ENCODE measurements at regions not wholly inside any gene's neighbourhood (a gene's known extent, or its start where the extent isn't known, plus 50 kb on each side); places are given as distances from the start of the nearest gene placed in this dataset.

GRCh38 chrX:125710403-125711062 lies 390.9 kb downstream of the TEX13C start (continued):
- TF ChIP-seq, protein P1, sequence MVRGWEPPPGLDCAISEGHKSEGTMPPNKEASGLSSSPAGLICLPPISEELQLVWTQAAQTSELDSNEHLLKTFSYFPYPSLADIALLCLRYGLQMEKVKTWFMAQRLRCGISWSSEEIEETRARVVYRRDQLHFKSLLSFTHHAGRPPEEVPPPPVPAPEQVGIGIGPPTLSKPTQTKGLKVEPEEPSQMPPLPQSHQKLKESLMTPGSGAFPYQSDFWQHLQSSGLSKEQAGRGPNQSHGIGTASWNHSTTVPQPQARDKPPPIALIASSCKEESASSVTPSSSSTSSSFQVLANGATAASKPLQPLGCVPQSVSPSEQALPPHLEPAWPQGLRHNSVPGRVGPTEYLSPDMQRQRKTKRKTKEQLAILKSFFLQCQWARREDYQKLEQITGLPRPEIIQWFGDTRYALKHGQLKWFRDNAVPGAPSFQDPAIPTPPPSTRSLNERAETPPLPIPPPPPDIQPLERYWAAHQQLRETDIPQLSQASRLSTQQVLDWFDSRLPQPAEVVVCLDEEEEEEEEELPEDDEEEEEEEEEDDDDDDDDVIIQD (CRISPR knock-in tag; IDR thresholded peaks at IDR 0.05): no peak
- TF ChIP-seq, protein P2, sequence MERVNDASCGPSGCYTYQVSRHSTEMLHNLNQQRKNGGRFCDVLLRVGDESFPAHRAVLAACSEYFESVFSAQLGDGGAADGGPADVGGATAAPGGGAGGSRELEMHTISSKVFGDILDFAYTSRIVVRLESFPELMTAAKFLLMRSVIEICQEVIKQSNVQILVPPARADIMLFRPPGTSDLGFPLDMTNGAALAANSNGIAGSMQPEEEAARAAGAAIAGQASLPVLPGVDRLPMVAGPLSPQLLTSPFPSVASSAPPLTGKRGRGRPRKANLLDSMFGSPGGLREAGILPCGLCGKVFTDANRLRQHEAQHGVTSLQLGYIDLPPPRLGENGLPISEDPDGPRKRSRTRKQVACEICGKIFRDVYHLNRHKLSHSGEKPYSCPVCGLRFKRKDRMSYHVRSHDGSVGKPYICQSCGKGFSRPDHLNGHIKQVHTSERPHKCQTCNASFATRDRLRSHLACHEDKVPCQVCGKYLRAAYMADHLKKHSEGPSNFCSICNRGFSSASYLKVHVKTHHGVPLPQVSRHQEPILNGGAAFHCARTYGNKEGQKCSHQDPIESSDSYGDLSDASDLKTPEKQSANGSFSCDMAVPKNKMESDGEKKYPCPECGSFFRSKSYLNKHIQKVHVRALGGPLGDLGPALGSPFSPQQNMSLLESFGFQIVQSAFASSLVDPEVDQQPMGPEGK (CRISPR knock-in tag; IDR thresholded peaks at IDR 0.05; ENCODE audit: borderline replicate concordance): no peak
- TF ChIP-seq LCOR (CRISPR knock-in tag; IDR thresholded peaks at IDR 0.05) (no peak), ZNF23 (CRISPR knock-in tag; IDR thresholded peaks at IDR 0.05) (no peak), GATAD2A (IDR thresholded peaks at IDR 0.05) (no peak), SREBF2 (CRISPR knock-in tag; IDR thresholded peaks at IDR 0.05) (no peak), SPI1 (IDR thresholded peaks at IDR 0.05; ENCODE audit: borderline replicate concordance, low read depth, low read length) (no peak)

DNA sequence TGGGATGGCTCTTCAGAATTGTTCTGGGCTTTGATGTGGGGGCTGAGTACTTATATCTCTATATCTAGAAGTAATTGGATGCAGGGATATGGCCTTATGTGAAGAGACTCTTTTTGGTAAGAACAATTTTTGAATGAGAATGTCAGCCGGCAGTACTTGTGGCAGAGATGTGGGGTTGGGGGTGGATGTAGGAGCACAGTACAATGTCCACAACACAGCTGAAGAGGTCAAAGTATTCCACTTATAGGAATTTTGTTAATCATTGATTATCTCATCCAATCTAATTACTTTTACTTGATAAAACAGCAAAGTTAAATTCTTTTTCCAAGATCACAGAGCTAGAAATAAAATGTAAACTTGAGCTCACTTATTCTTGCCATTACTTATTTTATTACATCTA lies 391.4 kb downstream of the TEX13C start:
- no TSS peak for BruUV-seq (replicated peaks)
- in situ Hi-C loops (cut with MboI) (no loop called here), intact Hi-C loops (cut with micrococcal nuclease) (no loop called here)
- no peaks in the 10 kb centered on the region for H3K36me3 ChIP-seq (ENCODE audit: control insufficient read depth, insufficient read depth, low read length)
- DNase-seq (ENCODE audit: extremely low read depth in 1 of 4, low spot score in 3 of 4) (no peak), FAIRE-seq (no peak), ATAC-seq (no peak)
- H3K9me1 ChIP-seq (ENCODE audit: control insufficient read depth, insufficient read depth, low read length): no peaks in the 10 kb centered on the region
- no peak overlapping the region for H3K9ac ChIP-seq (ENCODE audit: insufficient read depth in 1 of 2, low read depth in 2 of 2, low read length in 2 of 2)
- POLR2A ChIA-PET: interaction anchor here (0.7 kb wide), 1 partner anchor 1311 kb away, joined by 3 read pairs; no protein-coding TSS in a partner anchor
- H3K27me3 ChIP-seq (ENCODE audit: control insufficient read depth in 2 of 2, insufficient read depth in 2 of 2, low read length in 2 of 2): no peaks in the 10 kb centered on the region
- no peaks in the 10 kb centered on the region for H3K79me2 ChIP-seq (ENCODE audit: control insufficient read depth, insufficient read depth, low read length)
- no peaks in the 10 kb centered on the region for H3K4me1 ChIP-seq (replicated peaks in 1 of 2; ENCODE audit: control insufficient read depth in 2 of 2, insufficient read depth in 2 of 2, low read length in 2 of 2)
- WGBS (ENCODE audit: insufficient coverage, low coverage, missing lambda C conversion rate): 0% methylated on average over 1 of the region's 1 CpG
- no peaks in the 10 kb centered on the region for H3K9me3 ChIP-seq (replicated peaks; ENCODE audit: control insufficient read depth, insufficient read depth, low read depth, low read length)
- H3K4me2 ChIP-seq (ENCODE audit: insufficient read depth, low read length): no peak overlapping the region
- H2AFZ ChIP-seq (ENCODE audit: low read depth, low read length): no peak overlapping the region
- H3K27ac ChIP-seq (ENCODE audit: extremely low read depth, low read depth, low read length): no peak overlapping the region
- CTCF ChIA-PET (ENCODE audit: low intra/inter-chr PET ratio): no interaction called here
- H4K20me1 ChIP-seq (replicated peaks; ENCODE audit: control insufficient read depth, insufficient read depth, low read length): no peaks in the 10 kb centered on the region
- H3K4me3 ChIP-seq: no peak overlapping the region
- TF ChIP-seq NRF1 (conservative IDR thresholded peaks at IDR 0.05 in 1 of 2, IDR thresholded peaks at IDR 0.05 in 1 of 2) (no peak), SRF (CRISPR knock-in tag; IDR thresholded peaks at IDR 0.05) (no peak), ZNF512 (tag; IDR thresholded peaks at IDR 0.05) (no peak)
- TF ChIP-seq, protein P3, sequence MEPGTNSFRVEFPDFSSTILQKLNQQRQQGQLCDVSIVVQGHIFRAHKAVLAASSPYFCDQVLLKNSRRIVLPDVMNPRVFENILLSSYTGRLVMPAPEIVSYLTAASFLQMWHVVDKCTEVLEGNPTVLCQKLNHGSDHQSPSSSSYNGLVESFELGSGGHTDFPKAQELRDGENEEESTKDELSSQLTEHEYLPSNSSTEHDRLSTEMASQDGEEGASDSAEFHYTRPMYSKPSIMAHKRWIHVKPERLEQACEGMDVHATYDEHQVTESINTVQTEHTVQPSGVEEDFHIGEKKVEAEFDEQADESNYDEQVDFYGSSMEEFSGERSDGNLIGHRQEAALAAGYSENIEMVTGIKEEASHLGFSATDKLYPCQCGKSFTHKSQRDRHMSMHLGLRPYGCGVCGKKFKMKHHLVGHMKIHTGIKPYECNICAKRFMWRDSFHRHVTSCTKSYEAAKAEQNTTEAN (CRISPR knock-in tag; IDR thresholded peaks at IDR 0.05): no peak
- TF ChIP-seq, protein P4, sequence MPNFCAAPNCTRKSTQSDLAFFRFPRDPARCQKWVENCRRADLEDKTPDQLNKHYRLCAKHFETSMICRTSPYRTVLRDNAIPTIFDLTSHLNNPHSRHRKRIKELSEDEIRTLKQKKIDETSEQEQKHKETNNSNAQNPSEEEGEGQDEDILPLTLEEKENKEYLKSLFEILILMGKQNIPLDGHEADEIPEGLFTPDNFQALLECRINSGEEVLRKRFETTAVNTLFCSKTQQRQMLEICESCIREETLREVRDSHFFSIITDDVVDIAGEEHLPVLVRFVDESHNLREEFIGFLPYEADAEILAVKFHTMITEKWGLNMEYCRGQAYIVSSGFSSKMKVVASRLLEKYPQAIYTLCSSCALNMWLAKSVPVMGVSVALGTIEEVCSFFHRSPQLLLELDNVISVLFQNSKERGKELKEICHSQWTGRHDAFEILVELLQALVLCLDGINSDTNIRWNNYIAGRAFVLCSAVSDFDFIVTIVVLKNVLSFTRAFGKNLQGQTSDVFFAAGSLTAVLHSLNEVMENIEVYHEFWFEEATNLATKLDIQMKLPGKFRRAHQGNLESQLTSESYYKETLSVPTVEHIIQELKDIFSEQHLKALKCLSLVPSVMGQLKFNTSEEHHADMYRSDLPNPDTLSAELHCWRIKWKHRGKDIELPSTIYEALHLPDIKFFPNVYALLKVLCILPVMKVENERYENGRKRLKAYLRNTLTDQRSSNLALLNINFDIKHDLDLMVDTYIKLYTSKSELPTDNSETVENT (CRISPR knock-in tag; IDR thresholded peaks at IDR 0.05): no peak
